ENCODE measurements at regions not wholly inside any gene's neighbourhood (a gene's known extent, or its start where the extent isn't known, plus 50 kb on each side); places are given as distances from the start of the nearest gene placed in this dataset.
"Not testable (repeated sequence)": the region's sequence is repeated elsewhere in the genome, so short reads cannot be mapped to it uniquely, and the experiment has no call there.

DNA sequence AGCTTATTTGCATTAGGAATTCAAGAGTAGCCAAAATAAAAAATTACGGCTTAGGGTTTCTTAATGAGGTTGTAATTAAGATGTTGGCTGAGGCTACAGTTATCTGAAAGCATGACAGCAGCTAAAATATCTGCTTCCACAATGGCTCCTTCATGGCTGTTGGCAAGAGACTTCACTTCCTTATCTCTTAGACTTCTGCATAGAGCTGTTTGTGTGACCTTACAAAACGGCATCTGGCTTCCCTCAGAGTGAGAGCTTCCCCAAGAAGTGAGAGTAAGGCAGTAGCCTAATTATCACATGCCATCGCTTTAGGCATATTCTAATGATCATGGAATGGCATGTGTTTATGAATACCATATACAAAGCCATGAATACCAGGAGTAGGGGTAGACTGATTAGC is 57.6 kb downstream of the CCDC59 start:
- Histone ChIP-seq H3K27me3 (ENCODE audit: insufficient read depth, low read length) (no peaks in the 10 kb centered on the region), H2AFZ (ENCODE audit: low read length) (no peak overlapping the region), H3K27ac (ENCODE audit: low read depth, low read length) (no peak overlapping the region), H3K36me3 (ENCODE audit: insufficient read depth, low read length) (no peaks in the 10 kb centered on the region), H4K20me1 (ENCODE audit: insufficient read depth, low read length) (no peaks in the 10 kb centered on the region), H3K9me3 (ENCODE audit: low read depth, low read length) (no peaks in the 10 kb centered on the region), H3K79me2 (ENCODE audit: insufficient read depth, low read length) (no peaks in the 10 kb centered on the region), H3K4me3 (ENCODE audit: insufficient read depth, low read length) (no peak overlapping the region), H3K4me2 (ENCODE audit: insufficient read depth, low read length) (no peak overlapping the region), H3K4me1 (ENCODE audit: insufficient read depth, low read length) (no peaks in the 10 kb centered on the region)
- TF ChIP-seq, protein P1, sequence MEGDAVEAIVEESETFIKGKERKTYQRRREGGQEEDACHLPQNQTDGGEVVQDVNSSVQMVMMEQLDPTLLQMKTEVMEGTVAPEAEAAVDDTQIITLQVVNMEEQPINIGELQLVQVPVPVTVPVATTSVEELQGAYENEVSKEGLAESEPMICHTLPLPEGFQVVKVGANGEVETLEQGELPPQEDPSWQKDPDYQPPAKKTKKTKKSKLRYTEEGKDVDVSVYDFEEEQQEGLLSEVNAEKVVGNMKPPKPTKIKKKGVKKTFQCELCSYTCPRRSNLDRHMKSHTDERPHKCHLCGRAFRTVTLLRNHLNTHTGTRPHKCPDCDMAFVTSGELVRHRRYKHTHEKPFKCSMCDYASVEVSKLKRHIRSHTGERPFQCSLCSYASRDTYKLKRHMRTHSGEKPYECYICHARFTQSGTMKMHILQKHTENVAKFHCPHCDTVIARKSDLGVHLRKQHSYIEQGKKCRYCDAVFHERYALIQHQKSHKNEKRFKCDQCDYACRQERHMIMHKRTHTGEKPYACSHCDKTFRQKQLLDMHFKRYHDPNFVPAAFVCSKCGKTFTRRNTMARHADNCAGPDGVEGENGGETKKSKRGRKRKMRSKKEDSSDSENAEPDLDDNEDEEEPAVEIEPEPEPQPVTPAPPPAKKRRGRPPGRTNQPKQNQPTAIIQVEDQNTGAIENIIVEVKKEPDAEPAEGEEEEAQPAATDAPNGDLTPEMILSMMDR (IDR thresholded peaks at IDR 0.05; ENCODE audit: extremely low read depth, low read depth, low read length), result no peak
- DNase-seq (ENCODE audit: insufficient read length, low spot score, missing footprints), result no peak

GRCh38 chr12:82299319-82300025 is 58.7 kb downstream of the CCDC59 start:
- Histone ChIP-seq H3K4me1 (ENCODE audit: insufficient read depth, low read length) (no peaks in the 10 kb centered on the region), H3K4me2 (ENCODE audit: insufficient read depth, low read length) (no peak overlapping the region), H3K27me3 (ENCODE audit: insufficient read depth, low read length) (no peaks in the 10 kb centered on the region), H2AFZ (ENCODE audit: low read length) (no peak overlapping the region), H4K20me1 (ENCODE audit: insufficient read depth, low read length) (no peaks in the 10 kb centered on the region), H3K79me2 (ENCODE audit: insufficient read depth, low read length) (no peaks in the 10 kb centered on the region), H3K9me3 (ENCODE audit: low read depth, low read length) (no peaks in the 10 kb centered on the region), H3K36me3 (ENCODE audit: insufficient read depth, low read length) (no peaks in the 10 kb centered on the region), H3K27ac (ENCODE audit: low read depth, low read length) (no peak overlapping the region), H3K4me3 (ENCODE audit: insufficient read depth, low read length) (no peak overlapping the region)
- TF ChIP-seq, protein P1 (IDR thresholded peaks at IDR 0.05; ENCODE audit: extremely low read depth, low read depth, low read length), result no peak
- no peak for DNase-seq (ENCODE audit: insufficient read length, low spot score, missing footprints)

DNA sequence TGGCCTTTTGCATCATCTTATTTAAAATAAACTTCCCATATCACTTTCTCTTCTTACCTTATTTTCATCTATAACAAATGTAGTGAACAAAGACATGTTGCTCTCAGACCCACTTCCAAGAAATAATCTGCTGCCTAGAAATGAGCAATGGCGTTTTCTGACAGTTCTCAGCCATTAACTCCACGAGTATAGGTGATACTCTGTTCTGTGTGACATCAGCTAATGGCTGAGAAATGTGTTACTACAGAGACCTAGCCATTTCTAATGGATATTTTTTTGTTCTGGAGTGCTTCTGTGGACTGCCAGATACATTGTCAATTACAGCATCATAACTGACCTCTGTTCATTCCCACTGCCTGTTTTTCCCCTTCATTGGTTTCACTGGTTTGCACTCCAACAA is 67.8 kb downstream of the CCDC59 start:
- no peak overlapping the region for H3K4me2 ChIP-seq (ENCODE audit: insufficient read depth, low read length)
- H4K20me1 ChIP-seq (ENCODE audit: insufficient read depth, low read length), result no peaks in the 10 kb centered on the region
- TF ChIP-seq, protein P1 (IDR thresholded peaks at IDR 0.05; ENCODE audit: extremely low read depth, low read depth, low read length), result no peak
- H3K27ac ChIP-seq (ENCODE audit: low read depth, low read length), result no peak overlapping the region
- no peak overlapping the region for H3K4me3 ChIP-seq (ENCODE audit: insufficient read depth, low read length)
- no peaks in the 10 kb centered on the region for H3K9me3 ChIP-seq (ENCODE audit: low read depth, low read length)
- no peak for DNase-seq (ENCODE audit: insufficient read length, low spot score, missing footprints)
- H3K27me3 ChIP-seq (ENCODE audit: insufficient read depth, low read length), result no peaks in the 10 kb centered on the region
- no peaks in the 10 kb centered on the region for H3K4me1 ChIP-seq (ENCODE audit: insufficient read depth, low read length)
- no peaks in the 10 kb centered on the region for H3K36me3 ChIP-seq (ENCODE audit: insufficient read depth, low read length)
- no peak overlapping the region for H2AFZ ChIP-seq (ENCODE audit: low read length)
- no peaks in the 10 kb centered on the region for H3K79me2 ChIP-seq (ENCODE audit: insufficient read depth, low read length)

GRCh38 chr12:82281335-82281734 is 76.9 kb downstream of the CCDC59 start:
- H3K27me3 ChIP-seq (ENCODE audit: insufficient read depth, low read length); DNase-seq (ENCODE audit: insufficient read length, low spot score, missing footprints): not testable (repeated sequence)

More at GRCh38 chr12:82281335-82281734, 76.9 kb downstream of the CCDC59 start:
- H3K79me2 ChIP-seq (ENCODE audit: insufficient read depth, low read length); H3K27ac ChIP-seq (ENCODE audit: low read depth, low read length); H3K9me3 ChIP-seq (ENCODE audit: low read depth, low read length); H2AFZ ChIP-seq (ENCODE audit: low read length); H4K20me1 ChIP-seq (ENCODE audit: insufficient read depth, low read length); H3K4me2 ChIP-seq (ENCODE audit: insufficient read depth, low read length); H3K36me3 ChIP-seq (ENCODE audit: insufficient read depth, low read length); H3K4me1 ChIP-seq (ENCODE audit: insufficient read depth, low read length); H3K4me3 ChIP-seq (ENCODE audit: insufficient read depth, low read length): not testable (repeated sequence)

Data from osteoblast (primary cell).